HK-2 (cell line): ENCODE measurements at regions not wholly inside any gene's neighbourhood (a gene's known extent, or its start where the extent isn't known, plus 50 kb on each side); places are given as distances from the start of the nearest gene placed in this dataset.
"Not testable (repeated sequence)": the region's sequence is repeated elsewhere in the genome, so short reads cannot be mapped to it uniquely, and the experiment has no call there.

Experiments
- DNase-seq: peaks from one replicate; pipeline ENCODE4 v3.0.0-alpha.2; 2018; ENCODE audit not compliant: unreplicated experiment

DNA sequence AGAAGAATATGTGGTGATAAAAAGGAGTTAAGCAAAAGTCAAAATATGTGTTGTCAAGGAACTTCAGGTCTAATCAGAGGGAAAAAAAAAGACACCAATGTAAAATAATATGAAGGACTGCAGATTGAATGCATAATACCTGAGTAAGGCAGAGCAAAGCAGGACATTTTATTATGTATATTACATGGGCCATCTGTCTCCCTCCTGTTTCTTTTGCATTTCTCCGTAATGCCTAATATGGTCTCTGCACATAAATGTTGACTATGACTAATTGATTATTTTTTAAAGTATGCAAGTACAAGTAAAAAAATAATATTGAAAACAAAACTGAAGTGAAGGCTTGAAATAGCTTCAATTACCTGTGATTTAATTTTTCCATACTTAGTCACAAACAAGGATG is 384.7 kb upstream of the MAN1A1 start:
- no peak for DNase-seq

DNA sequence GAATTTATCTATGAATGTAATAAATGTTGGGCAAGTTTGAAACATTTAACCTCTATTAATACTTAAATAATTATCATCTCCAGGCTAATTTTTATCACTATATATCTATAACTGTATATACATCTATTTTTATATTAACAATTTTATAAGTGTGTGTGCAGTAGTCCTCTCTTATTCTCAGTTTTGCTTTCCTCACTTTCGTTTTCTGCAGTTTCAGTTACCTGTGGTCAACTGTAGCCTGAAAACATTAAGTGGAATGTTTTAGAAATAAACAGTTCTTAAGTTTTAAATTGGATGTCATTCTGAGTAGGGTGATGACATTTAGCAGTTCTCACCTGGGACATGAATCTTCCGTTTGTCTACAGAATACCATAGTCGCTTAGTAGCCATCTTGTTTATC is 379.4 kb upstream of the MAN1A1 start:
- no peak for DNase-seq

DNA sequence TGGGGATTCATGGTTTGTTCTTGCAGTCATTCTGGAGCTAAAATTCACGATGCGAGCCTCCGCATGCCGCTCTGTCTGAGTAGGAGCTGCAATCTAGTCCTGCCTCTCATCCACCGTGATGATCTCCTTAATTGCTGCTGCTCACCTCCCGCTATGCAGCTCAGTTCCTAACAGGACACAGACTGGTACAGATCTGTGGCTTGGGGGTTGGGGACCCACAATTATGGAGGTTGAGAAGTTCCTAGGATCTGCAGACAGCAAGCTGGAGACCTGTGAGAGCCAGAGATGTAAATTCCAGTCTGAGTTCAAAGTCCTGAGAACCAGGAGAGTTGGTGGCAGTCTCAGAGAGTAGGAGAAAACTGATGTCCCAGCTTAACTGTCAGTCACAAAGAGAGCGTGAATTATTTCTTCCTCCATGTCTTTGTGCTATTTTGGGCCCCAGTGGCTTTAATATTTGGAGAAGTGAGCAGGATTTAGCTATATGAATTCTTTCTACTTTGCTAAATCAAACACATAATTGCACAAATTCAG is 378.7 kb upstream of the MAN1A1 start:
- no peak for DNase-seq

DNA sequence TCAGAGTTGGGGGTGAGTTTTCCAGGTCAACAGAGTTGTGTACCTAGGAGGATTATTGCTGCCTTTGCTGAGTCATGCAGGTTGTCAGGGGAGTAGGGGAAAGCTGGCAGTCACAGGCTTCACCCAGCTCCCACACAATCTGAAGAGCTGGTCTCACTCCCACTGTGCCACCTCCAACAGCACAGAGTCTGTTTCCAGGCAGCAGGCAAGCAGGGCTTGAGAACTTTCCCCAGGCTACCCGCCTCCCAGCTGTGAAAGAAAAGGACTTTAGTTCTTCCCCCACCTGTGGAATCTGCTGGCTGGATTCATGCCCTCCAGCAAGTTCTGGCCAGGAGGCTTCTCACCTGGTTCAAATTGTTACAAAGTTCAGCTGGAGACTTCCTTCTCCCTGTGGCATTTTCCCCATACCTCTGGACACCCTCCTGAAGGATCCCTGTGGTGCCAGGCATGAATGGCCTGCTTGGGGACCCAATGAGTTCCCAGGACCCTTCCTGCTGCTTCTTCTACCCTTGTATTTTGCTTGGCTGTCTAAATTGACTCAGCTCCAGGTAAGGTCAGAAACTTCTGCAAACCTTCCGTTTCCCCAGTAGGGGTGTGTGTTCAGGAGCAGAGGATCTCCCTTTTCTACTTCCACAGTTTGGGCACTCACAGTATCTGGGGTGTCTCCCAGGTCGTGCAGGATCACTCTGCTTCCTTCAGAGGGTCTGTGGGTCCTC is 378.1 kb upstream of the MAN1A1 start:
- DNase-seq = no peak

DNA sequence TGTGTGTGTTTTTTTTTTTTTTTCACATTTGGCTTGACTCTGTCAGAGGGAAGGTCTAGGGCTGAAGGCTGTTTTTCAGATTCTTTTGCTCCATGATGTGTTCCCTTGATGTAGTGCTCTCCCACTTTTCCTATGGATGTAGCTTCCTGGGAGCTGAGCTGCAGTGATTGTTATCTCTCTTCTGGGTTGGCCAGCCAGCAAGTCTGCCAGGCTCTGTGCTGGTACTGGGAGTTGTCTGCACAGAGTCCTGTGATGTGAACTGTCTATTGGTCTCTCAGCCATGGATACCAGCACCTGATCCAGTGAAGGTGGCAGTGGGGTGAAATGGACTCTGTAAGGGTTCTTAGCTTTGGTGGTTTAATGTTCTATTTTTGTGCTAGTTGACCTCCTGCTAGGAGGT is 377.4 kb upstream of the MAN1A1 start:
- DNase-seq = not testable (repeated sequence)

DNA sequence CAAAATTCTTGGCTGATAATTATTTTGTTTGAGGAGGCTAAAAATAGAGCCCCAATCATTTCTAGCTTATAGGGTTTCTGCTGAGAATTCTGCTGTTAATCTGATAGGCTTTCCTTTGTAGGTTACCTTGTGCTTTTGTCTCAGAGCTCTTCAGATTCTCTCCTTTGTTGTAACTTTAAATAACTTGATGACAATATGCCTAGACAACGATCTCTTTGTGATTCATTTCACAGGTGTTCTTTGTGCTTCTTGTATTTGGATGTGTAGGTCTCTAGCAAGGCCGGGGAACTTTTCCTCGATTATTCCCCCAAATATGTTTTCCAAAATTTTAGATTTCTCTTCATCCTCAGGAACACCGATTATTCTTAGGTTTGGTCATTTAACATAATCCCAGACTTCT is 376.5 kb upstream of the MAN1A1 start:
- no peak for DNase-seq

DNA sequence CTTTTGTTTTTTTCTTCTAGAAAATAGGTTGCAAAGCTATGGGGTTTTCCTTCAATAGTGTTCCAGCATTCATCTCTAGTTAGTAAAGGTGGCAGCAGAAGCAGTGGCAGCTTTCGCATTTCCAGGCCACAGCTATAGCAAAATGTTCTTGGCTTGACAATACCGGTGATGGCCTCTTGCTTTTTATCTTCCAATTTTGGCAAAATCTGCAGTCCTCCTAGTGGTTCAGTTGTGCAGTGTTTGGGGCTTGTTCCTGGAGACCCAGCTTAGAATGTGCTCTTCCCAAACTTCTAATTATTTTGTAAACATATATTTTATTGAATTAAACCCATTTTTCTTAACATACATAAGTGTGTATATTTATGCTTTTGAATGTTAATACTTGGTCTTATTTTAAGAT is 370.6 kb upstream of the MAN1A1 start:
- no peak for DNase-seq

DNA sequence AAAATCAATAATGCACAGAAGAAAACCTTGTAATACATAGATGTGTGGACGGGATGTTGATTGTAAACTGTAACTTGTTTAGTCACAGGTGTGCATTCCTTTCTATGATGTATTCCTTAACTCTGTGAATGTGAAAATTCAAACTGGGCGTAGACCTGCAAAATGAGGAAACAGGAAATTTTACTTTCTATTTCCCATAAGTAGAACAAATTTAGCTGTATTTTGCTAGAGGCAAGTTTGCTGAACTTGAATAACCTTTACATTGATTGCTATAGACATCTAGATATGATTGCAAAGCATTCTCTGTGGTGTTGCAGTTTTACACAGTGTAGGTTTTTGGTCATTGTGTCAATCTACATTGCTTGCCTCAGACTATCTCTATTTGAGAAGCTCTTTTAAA is 368.4 kb upstream of the MAN1A1 start:
- DNase-seq = no peak

DNA sequence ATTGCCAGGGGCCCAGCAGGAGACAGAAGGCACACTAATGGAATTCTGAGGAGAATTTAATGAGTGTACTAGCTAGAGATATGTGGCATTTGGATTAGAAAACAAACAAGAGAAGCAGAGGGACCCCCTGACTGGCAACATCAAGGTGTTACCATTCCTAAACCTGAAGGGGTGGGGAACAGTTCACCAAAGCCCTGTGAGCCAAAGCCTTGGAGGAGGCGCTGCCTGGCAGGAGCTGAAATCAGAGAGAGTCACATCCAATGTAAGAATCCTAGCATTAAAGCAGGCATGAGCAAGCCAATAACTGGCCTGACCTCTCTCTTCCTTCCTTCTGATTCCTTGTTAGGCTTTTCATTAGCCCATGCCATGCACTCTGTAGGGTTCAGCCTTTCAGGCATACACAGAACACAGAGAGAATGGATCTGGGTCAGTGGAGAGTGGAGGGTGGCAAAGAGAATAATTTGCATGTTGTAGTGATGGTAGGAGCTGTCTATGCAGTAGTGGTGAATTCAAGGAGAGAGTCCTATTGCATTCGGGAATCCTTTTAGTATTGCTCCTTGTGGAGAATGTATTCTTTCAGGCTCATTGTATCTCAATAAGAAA is 367.2 kb upstream of the MAN1A1 start:
- DNase-seq = no peak

DNA sequence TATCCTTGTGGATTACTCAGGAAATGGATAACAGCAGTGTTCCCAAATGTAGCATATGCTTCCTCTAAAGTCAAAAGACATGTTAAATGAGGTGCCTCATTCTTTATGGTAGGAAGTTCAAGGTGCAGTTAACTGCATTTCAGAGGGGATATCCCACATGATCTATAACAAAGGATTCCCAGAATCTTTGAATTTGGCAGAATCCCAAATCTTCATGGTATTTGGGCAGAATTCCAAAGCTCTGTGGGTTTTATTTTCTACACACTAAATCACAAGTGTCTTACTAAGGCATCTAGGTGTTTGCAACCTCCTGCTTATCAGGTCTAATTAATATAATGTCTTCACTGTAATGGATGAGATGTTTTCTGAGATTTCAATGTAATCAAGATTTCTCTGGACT is 364.3 kb upstream of the MAN1A1 start:
- no peak for DNase-seq

DNA sequence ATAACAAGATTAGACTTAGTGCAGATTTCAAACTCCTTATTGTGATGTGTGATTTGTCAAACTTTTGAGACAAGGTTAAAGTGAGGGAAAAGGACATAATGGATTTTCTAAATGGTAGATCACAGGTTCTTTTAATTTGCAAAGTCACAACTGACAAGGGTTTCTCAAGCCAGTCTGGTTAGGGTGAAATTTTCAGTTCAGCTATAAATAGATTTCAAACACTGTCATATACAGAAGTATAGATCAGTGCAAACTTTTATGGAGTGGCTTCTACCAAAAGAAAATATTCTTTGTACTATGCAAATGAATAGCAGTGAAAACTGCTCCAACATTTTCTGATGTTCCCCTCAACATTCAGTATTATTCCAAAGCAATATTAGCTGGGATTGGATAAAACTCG is 337.1 kb upstream of the MAN1A1 start:
- DNase-seq = no peak

DNA sequence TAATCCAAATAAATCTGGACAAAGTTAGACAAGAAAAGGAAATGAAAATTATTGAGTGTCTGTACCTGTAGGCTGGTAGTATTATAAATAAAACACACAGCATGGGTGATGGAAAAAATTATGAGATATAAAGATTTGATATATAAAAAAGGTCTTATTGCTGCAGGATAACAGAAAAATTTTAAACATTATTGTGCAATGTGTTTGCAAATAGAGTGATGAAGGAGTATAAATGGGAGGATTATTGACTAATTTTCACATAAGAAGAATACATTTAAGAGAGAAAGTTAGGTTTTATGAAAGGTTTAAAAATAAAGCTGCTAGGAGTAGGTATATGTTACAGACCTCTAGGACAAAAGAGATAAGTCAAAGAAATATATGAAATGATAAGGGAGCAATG is 336.7 kb upstream of the MAN1A1 start:
- no peak for DNase-seq

DNA sequence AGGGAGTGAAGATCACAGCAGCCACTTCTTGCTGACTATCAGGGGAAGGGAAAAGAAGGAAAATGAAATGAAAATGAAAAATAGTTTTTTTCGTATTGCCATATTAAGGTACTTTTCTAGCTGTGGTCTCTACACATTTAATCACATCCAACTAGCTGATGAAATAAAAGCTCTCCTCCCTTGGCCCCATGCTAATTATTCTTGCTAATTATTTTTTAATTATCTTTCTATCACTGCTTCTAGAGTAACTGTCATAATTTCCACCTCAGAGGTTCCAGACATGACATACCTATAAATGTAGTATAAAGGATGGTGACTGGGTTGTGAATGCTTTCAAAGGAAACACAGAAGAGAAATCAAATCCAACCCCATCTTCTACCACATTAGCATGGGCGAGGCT is 334.1 kb upstream of the MAN1A1 start:
- no peak for DNase-seq

DNA sequence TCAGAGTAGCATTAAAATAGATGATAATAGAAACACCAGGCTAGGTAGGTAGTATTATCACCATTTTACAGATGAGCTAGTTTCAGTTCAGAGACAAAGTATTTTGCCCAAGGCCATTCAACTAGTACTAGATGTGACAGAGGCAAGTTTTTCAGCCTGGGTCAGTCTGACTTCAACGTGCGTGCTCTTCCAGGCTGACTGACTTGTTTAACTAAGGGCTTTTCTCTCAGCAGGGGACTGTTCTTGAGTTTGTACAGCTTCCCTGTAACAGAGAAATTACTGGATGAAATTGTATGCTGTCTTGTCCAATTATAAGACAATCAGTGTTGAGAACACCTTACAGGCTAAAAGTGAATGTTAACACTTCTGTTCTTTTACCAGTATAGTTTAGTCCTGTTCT is 333.5 kb upstream of the MAN1A1 start:
- no peak for DNase-seq

DNA sequence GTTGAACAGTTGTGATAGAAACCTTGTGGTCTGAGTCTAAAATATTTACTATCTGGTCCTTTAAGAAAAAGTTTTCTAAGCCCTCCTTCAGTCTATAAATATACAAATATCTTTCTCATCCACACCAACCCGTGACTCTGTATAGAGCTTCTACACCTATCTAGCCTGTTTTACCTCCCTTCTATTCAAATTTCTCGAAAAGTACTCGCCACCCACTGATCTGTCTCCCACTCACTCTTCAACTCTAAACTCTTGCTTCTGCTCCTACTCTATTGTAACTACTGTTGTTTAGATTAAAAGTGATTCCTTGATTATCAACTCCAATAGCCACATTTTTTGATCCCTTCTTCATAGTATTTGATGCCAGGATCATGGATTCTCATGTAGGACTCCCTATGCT is 329.4 kb upstream of the MAN1A1 start:
- no peak for DNase-seq

DNA sequence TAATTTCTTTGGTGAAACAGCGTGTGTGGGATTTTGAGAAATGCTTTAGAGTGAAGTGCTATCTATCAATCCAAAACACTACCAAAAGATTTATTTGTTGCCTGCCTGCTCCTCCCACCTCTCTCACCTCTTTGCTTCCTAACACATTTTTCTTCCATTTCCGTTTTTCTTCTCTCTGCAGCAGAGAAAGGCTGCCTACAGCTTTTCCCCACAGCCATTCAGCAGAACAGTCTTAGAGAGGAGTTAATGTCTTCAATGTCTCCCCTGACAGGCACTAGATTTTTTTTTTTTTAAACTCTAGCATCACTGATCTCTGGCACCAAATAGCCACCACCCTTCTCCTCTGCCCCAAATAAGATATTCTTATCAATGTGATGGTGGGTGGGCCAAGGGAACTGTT is 327.8 kb upstream of the MAN1A1 start:
- DNase-seq = no peak

DNA sequence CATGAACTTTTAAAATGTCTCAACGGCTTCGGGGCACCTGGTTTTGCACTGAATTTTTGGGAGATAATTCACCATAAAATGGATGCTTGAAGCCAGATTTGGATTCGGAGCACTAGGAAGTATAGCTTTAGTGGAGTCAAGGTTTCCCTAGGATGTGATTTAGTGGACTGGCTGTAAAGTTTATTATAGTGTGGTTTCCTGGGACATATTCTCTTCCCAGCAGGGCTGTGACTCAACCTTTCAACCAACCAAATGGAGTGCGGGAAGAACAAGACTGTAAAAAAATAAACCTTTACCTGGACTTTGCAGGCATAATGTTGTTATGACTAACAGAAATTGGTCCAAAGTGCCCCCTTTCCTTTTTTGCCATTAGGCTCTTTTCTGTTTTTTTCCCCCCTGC is 327.4 kb upstream of the MAN1A1 start:
- no peak for DNase-seq

DNA sequence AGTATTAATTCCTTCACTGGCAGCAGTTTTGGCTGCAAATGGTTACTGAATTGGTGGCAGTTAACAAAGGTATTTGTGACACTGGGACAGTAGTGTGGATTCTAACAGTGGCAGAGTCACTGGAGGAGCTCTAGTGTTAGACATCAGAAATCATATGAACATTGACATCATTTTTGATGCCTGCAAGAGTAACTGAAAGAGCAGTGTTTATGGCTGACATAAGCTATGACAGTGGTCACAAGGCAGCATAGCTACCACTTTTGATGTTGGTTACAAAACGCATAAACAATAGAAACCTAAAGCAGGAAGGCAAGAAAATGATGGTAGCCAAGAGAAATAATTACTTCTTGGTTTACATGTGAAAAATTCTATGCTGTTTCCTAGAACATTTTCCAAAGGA is 326.7 kb upstream of the MAN1A1 start:
- no peak for DNase-seq

DNA sequence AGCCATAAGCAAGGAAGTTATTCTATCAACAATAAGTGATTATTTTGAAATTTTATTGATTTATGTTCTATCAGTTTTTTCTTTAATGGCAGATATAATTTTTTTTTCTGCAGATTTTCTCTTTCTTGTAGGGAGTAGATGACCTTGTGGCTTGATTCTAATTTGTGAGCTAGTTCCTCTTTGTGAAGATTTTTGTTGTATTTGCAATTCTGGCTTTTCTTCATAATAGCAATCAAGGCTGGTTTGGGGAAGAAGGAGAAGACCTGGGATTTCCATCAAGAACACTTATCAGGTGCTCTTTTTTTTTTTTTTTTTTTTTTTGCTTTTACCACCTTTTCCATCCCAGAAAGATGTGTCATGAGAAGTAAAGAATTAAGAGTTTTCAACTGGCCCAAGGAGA is 324.2 kb upstream of the MAN1A1 start:
- no peak for DNase-seq

DNA sequence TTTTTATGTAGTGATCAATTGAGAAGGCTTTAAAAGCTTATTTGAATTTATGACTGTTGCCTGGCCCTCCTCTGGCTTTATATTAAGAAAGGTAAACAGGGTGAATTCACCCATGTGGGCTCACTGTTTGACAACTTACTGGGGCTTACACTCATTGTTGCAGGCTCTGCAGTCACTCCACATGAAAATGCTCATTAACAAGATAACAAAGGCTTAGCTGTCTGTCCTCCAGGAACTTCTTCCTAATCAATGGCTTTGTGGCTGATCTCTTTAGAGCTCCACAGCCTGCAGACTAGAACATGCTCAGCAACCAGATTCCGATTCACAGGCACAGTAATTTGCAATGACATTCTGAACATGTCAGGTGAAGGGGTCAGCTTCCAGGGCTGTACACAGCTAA is 323.2 kb upstream of the MAN1A1 start:
- no peak for DNase-seq

DNA sequence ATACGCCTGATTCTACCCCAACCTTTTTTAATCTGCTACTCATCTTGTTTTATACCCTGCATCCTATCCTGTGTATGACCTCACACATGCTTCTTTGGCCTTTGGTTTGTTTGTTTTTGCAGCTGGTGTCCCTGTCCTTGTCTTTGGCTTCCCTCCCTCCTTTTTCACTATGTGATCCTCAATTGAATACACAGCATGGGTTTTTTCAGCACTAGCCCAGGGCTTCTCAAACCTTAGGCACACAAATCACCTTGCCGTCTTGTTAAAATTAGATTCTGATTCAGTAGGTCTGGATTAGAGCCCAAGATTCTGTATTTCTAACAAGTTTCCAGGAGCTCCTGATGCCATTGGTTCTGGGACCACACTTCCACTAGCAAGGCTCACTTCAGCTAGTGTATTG is 321.5 kb upstream of the MAN1A1 start:
- no peak for DNase-seq

DNA sequence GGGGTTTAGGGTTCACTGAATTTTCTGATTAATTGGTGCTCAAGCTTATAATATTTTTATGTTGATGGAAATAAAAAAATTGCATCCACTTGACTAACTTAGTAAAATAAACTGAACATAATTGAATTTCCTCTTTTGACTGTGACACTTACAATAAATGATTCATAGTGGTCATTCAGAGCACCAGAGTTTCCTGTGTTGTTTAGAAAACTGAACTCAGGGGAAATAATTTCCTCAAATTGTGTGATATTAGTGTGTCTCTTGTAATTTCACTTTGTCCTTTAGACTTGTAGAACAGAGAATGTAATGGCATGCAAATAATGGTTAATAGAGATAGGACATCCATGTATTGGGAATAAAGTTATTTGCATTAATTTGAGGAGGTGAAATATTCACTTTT is 319.7 kb upstream of the MAN1A1 start:
- no peak for DNase-seq

DNA sequence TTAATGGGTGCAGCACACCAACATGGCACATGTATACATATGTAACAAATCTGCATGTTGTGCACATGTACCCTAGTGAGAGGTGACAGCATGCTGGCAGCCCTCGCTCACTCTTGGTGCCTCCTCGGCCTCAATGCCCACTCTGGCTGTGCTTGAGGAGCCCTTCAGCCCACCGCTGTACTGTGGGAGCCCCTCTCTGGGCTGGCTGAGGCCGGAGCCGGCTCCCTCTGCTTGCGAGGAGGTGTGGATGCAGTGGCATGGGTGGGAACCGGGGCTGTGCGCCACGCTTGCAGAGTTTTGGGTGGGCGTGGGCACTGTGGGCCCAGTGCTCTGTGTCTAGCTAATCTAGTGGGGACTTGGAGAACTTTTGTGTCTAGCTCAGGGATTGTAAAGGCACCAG is 315.9 kb upstream of the MAN1A1 start:
- DNase-seq = not testable (repeated sequence)

DNA sequence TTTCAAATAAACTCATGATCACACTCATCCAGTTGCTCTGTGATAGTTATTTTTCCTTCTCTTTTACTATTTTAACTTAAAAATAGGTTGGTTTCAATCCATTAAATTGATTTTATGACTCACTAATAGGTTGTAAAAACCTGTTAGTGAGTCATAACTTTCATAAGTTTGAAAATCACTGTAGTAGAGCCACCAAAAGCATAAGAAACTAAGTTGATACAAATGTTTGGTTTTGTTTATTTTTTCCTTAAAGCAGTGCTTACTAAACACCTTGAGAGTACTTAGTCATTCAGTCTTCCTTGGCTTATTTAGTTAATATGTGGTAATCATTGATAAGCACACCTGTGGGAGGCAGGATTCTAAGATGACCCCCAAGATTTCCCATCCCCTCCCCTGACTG is 312.1 kb upstream of the MAN1A1 start:
- DNase-seq = no peak
